NCI-H510A treated with DMSO at 0.1 percent for 48 hours (cell line): ENCODE measurements at regions not wholly inside any gene's neighbourhood (a gene's known extent, or its start where the extent isn't known, plus 50 kb on each side); places are given as distances from the start of the nearest gene placed in this dataset.
A peak's percentile ranks its signal among the peaks of the same experiment; 100 is the strongest.
"Not testable (repeated sequence)": the region's sequence is repeated elsewhere in the genome, so short reads cannot be mapped to it uniquely, and the experiment has no call there.

Experiments used
- DNase-seq: peaks from one replicate; lab custom pipeline; 2025; lab: John Stamatoyannopoulos, UW

DNA sequence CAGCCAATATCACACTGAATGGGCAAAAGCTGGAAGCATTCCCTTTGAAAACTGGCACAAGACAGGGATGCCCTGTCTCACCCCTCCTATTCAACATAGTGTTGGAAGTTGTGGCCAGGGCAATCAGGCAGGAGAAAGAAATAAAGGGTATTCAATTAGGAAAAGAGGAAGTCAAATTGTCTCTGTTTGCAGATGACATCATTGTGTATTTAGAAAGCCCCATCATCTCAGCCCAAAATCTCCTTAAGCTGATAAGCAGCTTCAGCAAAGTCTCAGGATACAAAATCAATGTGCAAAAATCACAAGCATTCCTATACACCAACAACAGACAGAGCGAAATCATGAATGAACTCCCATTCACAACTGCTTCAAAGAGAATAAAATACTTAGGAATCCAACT lies 223.2 kb downstream of the MEX3B start:
- DNase-seq = not testable (repeated sequence)

DNA sequence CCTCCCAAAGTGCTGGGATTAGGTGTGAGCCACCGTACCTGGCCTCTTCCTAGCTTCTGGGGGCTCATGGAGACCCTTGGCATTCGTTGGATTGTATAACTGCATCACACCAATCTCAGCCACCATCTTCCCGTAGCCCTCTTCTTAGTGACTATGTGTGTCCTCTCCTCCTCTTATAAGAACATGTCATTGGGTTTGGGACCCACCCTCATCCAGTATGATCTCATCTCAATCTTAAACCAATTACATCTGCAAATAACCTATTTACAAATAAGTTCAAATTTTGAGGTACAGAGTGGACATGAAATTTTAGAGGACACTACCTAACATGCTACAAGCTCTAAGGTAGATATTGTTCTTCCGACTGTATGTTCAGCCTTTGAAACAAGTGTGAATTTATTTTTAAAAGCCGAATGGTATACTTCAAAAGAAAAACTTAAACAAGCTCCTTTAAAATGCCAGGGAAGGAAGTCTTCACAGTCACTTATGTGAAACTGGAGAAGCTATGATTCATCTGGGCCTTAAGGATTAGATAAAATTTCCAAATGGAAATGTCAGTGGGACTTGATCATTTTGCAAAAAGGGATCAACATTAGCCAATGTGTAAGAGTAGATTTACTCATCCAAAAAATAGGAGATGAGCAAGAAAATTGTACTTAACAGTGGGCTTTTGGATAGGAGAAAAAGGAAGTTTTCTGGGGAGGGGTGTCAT lies 225.7 kb downstream of the MEX3B start:
- no peak for DNase-seq

- DNase-seq = no peak
Measured at GRCh38 chr15:81814882-81815455, 230.8 kb downstream of the MEX3B start.

- DNase-seq = peak; percentile 42
Measured at GRCh38 chr15:81813215-81813614, 232.6 kb downstream of the MEX3B start.

DNA sequence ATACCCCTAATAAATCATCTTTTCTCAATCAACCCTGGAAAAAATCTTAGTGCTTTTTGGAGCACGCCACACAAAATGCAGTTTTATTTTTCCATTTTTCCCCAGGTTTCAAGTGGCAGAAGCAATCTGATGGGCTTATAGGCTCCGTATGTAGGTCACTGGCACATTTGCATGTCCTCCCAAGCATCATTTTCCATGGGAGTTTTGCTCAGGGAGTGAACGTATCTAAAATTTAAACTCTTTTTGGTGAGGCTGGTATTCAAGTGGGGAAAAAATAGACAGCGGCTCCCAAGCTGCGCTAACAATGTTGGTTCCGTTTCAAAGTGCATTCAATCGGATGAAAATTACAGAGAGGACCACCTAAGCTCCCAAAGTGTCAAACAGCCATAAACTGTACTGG lies 233.4 kb downstream of the MEX3B start:
- DNase-seq = no peak

- DNase-seq = no peak
Measured at GRCh38 chr15:81811736-81812135, 234.1 kb downstream of the MEX3B start.

DNA sequence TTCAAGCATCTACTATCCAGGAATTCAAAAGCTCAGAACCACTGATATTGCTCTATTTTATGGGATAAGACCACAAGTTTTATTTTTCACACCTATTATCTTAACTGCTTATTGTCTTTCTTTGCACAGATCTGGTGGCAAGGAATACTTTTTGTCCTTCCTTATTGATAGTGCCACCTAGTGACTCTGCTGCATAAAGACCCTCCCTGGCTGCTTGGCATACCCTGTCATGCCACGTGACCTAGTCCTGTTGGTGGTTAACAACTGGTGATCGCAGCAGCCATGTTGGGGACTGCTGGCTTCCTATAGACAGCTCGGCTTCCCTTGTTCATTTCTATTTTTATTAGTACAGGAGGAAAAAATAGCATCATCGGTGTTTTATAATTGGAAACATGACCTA lies 236.3 kb downstream of the MEX3B start:
- DNase-seq = peak; percentile 25

GRCh38 chr15:81807806-81808205 lies 238.0 kb downstream of the MEX3B start:
- DNase-seq = no peak

DNA sequence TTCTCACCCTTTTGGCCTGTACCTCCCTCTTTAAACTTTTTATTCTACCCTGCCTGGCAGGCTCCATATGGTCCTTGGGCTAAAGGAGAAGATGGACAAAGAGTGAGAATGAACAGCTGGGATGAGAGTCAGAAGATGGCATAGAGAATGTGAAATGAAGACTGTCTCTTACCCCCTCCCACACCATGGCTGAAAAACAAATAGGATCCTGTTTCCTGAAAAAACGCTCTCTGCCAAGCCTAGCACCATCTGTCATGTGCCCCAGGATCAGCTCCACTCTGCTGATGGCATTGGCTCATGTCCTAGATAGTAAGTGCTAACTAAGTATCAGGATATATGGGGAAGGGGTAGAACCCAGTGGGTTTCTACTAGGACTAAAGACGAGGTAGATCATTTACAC lies 238.6 kb downstream of the MEX3B start:
- no peak for DNase-seq

- no peak for DNase-seq
Measured at GRCh38 chr15:81795899-81796298, 249.9 kb downstream of the MEX3B start.

GRCh38 chr15:81792646-81793045 lies 253.2 kb downstream of the MEX3B start:
- no peak for DNase-seq

DNA sequence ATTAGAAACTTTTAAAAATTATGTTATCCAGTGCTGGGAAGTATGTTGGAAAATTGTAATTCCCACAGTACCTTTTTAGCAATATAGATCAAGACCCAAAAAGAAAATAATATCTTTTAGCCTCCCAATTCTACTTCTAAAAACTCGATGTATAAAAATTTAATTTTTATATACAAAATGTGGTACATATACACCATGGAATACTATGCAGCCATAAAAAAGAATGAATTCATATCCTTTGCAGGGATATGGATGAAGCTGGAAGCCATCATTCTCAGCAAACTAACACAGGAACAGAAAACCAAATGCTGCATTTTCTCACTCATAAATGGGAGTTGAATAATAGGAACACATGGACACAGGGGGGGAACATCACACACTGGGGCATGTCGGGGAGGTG lies 254.5 kb downstream of the MEX3B start:
- not testable (repeated sequence) for DNase-seq

GRCh38 chr15:81789403-81789802 lies 256.4 kb downstream of the MEX3B start:
- peak; percentile 37 for DNase-seq

DNA sequence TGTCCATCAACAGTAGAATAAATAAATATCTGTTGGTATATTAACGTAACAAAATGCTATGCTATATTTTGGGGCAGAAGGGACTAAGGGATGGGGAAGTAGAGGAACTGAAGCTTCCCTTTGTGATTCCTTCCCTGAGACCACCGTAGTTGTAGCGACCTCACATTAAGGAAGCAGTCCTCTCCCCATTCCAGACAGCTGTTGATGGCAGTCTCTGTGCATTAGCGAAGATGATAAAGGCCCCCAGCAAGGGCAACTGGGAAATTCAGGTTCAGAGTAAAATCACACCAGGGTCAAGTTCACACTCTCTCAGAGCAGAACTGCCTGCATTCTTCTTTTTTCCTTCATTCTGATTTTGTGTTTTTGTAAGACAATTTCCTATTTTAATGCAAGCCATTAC lies 259.0 kb downstream of the MEX3B start:
- no peak for DNase-seq

DNA sequence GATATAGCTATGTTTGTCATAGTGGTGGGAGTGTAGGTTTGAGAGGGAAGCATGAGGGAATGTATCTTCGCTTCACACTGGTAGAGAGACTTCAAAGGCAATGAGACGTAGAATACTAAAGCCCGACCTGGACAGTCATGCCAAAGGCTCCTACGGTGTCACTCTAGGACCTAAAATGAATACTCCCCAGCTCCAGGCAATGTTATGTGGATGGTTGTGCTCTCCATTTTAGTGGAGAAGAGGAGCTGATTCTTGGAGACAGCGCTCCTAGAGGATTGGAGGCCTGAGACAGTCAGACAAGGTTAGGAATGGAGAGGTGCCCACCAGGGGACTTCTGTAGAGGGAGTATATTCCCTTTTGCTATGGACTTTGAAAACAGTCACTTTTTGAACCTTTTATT lies 260.1 kb downstream of the MEX3B start:
- no peak for DNase-seq

DNA sequence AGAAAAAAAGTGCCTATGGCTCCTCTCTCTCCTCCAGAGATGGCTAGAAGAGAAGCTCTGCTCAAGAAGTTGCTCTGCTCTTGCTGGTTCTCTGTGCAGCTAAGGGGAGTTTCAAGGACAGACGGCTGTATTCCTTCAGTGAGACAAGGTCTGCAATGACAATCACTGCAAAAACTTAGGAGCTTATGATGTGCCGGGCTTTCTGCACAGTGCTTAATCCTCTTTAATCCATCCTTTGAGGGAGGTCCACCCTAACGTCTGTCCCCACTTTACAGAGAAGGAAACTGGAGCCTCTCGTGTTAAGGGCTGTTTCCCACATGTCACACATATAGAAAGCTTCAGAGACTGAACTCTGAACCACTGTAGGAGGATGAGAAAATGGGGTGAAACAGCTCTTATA lies 260.6 kb downstream of the MEX3B start:
- DNase-seq = no peak

DNA sequence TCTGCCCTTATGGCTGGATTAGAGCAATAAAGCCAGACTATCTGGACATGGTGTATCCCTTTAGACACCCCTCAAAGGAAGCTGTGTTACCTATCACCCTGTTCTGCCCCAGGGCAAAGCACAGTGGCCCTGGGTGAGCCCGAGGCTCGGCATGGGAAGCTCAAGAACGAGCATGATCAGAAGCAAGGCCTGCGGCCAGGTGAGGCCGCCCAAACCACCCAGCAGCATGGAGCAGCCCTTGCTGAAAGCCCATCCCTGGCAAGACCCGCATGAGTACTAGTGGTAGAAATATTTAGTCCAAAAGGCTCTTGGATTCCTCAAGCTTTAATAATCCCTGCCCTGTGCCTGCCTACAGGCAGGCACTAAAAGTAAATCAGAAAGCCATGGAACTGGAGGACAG lies 261.1 kb downstream of the MEX3B start:
- DNase-seq = no peak

GRCh38 chr15:81783586-81783985 lies 262.2 kb downstream of the MEX3B start:
- no peak for DNase-seq

- no peak for DNase-seq
Measured at GRCh38 chr15:81783076-81783475, 262.7 kb downstream of the MEX3B start.

- no peak for DNase-seq
Measured at GRCh38 chr15:81781395-81781794, 264.4 kb downstream of the MEX3B start.

GRCh38 chr15:81780966-81781365 lies 264.9 kb downstream of the MEX3B start:
- no peak for DNase-seq

- DNase-seq = no peak
Measured at GRCh38 chr15:81779181-81779580, 266.6 kb downstream of the MEX3B start.

- DNase-seq = no peak
Measured at GRCh38 chr15:81777546-81777945, 268.3 kb downstream of the MEX3B start.

- no peak for DNase-seq
Measured at GRCh38 chr15:81776976-81777375, 268.8 kb downstream of the MEX3B start.
